HepG2 (cell line): ENCODE measurements at regions not wholly inside any gene's neighbourhood (a gene's known extent, or its start where the extent isn't known, plus 50 kb on each side); places are given as distances from the start of the nearest gene placed in this dataset.

ENCODE experiments used
- ARHGAP35 ChIP-seq: sonication (generic); formaldehyde crosslinking; IDR thresholded peaks from 2 replicates; pipeline ENCODE4 v1.9.0; 2022; ENCODE audit warnings: mild to moderate bottlenecking, inconsistent platforms, moderate library complexity, missing genetic modification reagents, borderline replicate concordance
- ATM ChIP-seq: fragments of 450-650 bp; IDR thresholded peaks from 2 replicates; pipeline ENCODE4 v1.7.1; 2017; ENCODE audit warnings: mild to moderate bottlenecking, borderline replicate concordance
- PTBP1 ChIP-seq: fragments of 200-400 bp; formaldehyde crosslinking; IDR thresholded peaks from 2 replicates; pipeline ENCODE4 v1.6.1; 2018; ENCODE audit warnings: low read length, low read depth; ENCODE audit not compliant: poor library complexity, severe bottlenecking
- RFXANK ChIP-seq: IDR thresholded peaks from 2 replicates; pipeline ENCODE4 v1.6.1; 2016
- TAF15 ChIP-seq: fragments of 200-400 bp; formaldehyde crosslinking; IDR thresholded peaks from one replicate; pipeline ENCODE4 v1.6.1; 2018; ENCODE audit warnings: mild to moderate bottlenecking, low read depth, low read length; ENCODE audit not compliant: poor library complexity, severe bottlenecking
- ZNF644 ChIP-seq: IDR thresholded peaks from 2 replicates; pipeline ENCODE4 v1.6.1; 2016; ENCODE audit warnings: low read depth
- ZNF746 ChIP-seq: sonication (generic); formaldehyde crosslinking; IDR thresholded peaks from 2 replicates; pipeline ENCODE4 v1.8.0; 2022; ENCODE audit warnings: mild to moderate bottlenecking, missing genetic modification reagents
- ZSCAN25 ChIP-seq: sonication (generic); formaldehyde crosslinking; IDR thresholded peaks from 2 replicates; pipeline ENCODE4 v1.8.0; 2022; ENCODE audit warnings: mild to moderate bottlenecking, missing genetic modification reagents
- TF ChIP-seq, protein P1 (sequence below): IDR thresholded peaks from 2 replicates; pipeline ENCODE4 v1.6.1; 2016; ENCODE audit warnings: low read depth
- TF ChIP-seq, protein P2 (sequence below): sonication (generic); formaldehyde crosslinking; IDR thresholded peaks from 2 replicates; pipeline ENCODE4 v1.4.0; 2020; ENCODE audit warnings: mild to moderate bottlenecking, missing genetic modification reagents
- TF ChIP-seq, protein P3 (sequence below): sonication (generic); formaldehyde crosslinking; IDR thresholded peaks from 2 replicates; pipeline ENCODE4 v1.5.0; 2020; ENCODE audit warnings: mild to moderate bottlenecking, missing genetic modification reagents
- TF ChIP-seq, protein P4 (sequence below): sonication (generic); formaldehyde crosslinking; IDR thresholded peaks from 2 replicates; pipeline ENCODE4 v1.4.0; 2020; ENCODE audit warnings: low read depth, missing genetic modification reagents
- TF ChIP-seq, protein P5 (sequence below): sonication (generic); formaldehyde crosslinking; IDR thresholded peaks from 2 replicates; pipeline ENCODE4 v1.4.0; 2020; ENCODE audit warnings: missing genetic modification reagents, mild to moderate bottlenecking, borderline replicate concordance
- TF ChIP-seq, protein P6 (sequence below): IDR thresholded peaks from 2 replicates; pipeline ENCODE4 v1.6.1; 2016; ENCODE audit warnings: mild to moderate bottlenecking

DNA sequence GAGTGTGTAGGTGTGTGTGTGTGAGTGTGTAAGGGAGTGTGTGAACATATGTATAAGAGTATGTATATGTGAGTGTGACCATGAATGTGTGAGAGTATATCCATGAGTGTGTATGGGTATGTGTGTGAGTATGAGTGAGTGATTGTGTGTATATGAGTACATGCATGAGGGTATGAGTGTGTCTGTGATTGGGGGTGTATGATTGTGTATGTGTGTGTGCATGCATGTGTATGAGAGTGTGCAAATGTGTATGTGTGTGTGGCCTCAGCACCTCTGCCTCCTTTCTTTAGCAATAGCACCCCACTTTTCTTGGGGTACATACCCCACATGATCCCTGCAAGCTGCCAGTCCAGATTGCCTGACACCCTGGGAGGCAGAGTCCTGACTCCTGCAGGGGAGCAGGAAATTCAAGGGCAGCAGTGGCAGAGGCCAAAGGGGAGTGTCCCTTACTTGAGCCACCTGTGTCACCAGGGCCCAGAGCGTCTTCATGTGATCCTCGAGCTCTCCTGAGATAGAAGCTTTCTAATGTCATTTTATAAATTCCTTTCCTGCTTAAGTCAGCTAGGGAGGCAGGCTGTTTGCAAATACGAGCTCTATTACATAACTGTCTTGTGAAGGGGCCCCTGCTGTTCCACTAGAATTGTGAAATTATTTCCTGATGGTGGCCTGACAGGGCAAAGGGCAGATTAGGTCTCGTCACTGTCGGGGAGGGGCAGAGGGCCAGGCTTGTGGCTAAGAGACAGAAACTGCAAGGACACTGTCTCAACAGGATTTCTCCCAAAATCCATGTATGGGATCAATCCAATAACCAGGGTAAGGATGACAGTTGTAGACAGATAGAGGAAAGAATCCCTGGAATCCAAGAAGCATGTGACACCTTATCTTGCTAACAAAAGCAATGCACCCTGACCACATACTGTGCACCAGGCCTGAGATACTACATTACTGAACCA, 389.1 kb downstream of the GADD45G start (continued):
- TF ChIP-seq, protein P1, sequence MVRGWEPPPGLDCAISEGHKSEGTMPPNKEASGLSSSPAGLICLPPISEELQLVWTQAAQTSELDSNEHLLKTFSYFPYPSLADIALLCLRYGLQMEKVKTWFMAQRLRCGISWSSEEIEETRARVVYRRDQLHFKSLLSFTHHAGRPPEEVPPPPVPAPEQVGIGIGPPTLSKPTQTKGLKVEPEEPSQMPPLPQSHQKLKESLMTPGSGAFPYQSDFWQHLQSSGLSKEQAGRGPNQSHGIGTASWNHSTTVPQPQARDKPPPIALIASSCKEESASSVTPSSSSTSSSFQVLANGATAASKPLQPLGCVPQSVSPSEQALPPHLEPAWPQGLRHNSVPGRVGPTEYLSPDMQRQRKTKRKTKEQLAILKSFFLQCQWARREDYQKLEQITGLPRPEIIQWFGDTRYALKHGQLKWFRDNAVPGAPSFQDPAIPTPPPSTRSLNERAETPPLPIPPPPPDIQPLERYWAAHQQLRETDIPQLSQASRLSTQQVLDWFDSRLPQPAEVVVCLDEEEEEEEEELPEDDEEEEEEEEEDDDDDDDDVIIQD (CRISPR knock-in tag), result 0 out of 2 replicates have a peak, but pooled peaks have one; percentile 52
- TF ChIP-seq, protein P2, sequence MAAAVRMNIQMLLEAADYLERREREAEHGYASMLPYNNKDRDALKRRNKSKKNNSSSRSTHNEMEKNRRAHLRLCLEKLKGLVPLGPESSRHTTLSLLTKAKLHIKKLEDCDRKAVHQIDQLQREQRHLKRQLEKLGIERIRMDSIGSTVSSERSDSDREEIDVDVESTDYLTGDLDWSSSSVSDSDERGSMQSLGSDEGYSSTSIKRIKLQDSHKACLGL (CRISPR knock-in tag), result no peak
- TF ChIP-seq ZSCAN25 (CRISPR knock-in tag), result no peak
- TF ChIP-seq ATM, result no peak
- no peak for TF ChIP-seq PTBP1
- no peak for TF ChIP-seq ARHGAP35 (CRISPR knock-in tag)
- TF ChIP-seq TAF15, result no peak
- TF ChIP-seq, protein P3, sequence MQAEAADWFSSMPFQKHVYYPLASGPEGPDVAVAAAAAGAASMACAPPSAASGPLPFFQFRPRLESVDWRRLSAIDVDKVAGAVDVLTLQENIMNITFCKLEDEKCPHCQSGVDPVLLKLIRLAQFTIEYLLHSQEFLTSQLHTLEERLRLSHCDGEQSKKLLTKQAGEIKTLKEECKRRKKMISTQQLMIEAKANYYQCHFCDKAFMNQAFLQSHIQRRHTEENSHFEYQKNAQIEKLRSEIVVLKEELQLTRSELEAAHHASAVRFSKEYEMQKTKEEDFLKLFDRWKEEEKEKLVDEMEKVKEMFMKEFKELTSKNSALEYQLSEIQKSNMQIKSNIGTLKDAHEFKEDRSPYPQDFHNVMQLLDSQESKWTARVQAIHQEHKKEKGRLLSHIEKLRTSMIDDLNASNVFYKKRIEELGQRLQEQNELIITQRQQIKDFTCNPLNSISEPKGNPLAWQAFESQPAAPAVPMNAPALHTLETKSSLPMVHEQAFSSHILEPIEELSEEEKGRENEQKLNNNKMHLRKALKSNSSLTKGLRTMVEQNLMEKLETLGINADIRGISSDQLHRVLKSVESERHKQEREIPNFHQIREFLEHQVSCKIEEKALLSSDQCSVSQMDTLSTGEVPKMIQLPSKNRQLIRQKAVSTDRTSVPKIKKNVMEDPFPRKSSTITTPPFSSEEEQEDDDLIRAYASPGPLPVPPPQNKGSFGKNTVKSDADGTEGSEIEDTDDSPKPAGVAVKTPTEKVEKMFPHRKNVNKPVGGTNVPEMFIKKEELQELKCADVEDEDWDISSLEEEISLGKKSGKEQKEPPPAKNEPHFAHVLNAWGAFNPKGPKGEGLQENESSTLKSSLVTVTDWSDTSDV (CRISPR knock-in tag), result no peak
- TF ChIP-seq, protein P4, sequence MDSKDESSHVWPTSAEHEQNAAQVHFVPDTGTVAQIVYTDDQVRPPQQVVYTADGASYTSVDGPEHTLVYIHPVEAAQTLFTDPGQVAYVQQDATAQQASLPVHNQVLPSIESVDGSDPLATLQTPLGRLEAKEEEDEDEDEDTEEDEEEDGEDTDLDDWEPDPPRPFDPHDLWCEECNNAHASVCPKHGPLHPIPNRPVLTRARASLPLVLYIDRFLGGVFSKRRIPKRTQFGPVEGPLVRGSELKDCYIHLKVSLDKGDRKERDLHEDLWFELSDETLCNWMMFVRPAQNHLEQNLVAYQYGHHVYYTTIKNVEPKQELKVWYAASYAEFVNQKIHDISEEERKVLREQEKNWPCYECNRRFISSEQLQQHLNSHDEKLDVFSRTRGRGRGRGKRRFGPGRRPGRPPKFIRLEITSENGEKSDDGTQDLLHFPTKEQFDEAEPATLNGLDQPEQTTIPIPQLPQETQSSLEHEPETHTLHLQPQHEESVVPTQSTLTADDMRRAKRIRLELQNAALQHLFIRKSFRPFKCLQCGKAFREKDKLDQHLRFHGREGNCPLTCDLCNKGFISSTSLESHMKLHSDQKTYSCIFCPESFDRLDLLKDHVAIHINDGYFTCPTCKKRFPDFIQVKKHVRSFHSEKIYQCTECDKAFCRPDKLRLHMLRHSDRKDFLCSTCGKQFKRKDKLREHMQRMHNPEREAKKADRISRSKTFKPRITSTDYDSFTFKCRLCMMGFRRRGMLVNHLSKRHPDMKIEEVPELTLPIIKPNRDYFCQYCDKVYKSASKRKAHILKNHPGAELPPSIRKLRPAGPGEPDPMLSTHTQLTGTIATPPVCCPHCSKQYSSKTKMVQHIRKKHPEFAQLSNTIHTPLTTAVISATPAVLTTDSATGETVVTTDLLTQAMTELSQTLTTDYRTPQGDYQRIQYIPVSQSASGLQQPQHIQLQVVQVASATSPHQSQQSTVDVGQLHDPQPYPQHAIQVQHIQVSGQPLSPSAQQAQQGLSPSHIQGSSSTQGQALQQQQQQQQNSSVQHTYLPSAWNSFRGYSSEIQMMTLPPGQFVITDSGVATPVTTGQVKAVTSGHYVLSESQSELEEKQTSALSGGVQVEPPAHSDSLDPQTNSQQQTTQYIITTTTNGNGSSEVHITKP (CRISPR knock-in tag), result no peak
- 0 out of 2 replicates have a peak, but pooled peaks have one; percentile 70 for TF ChIP-seq ZNF746 (CRISPR knock-in tag)
- TF ChIP-seq, protein P5, sequence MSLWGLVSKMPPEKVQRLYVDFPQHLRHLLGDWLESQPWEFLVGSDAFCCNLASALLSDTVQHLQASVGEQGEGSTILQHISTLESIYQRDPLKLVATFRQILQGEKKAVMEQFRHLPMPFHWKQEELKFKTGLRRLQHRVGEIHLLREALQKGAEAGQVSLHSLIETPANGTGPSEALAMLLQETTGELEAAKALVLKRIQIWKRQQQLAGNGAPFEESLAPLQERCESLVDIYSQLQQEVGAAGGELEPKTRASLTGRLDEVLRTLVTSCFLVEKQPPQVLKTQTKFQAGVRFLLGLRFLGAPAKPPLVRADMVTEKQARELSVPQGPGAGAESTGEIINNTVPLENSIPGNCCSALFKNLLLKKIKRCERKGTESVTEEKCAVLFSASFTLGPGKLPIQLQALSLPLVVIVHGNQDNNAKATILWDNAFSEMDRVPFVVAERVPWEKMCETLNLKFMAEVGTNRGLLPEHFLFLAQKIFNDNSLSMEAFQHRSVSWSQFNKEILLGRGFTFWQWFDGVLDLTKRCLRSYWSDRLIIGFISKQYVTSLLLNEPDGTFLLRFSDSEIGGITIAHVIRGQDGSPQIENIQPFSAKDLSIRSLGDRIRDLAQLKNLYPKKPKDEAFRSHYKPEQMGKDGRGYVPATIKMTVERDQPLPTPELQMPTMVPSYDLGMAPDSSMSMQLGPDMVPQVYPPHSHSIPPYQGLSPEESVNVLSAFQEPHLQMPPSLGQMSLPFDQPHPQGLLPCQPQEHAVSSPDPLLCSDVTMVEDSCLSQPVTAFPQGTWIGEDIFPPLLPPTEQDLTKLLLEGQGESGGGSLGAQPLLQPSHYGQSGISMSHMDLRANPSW (CRISPR knock-in tag), result no peak; the same call in 1 of the 2 replicates
- no peak for TF ChIP-seq RFXANK (CRISPR knock-in tag)
- peak; percentile 75 for TF ChIP-seq ZNF644 (CRISPR knock-in tag)
- TF ChIP-seq, protein P6, sequence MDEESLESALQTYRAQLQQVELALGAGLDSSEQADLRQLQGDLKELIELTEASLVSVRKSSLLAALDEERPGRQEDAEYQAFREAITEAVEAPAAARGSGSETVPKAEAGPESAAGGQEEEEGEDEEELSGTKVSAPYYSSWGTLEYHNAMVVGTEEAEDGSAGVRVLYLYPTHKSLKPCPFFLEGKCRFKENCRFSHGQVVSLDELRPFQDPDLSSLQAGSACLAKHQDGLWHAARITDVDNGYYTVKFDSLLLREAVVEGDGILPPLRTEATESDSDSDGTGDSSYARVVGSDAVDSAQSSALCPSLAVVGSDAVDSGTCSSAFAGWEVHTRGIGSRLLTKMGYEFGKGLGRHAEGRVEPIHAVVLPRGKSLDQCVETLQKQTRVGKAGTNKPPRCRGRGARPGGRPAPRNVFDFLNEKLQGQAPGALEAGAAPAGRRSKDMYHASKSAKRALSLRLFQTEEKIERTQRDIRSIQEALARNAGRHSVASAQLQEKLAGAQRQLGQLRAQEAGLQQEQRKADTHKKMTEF (CRISPR knock-in tag), result peak; percentile 68; the same call in 1 of the 2 replicates
